NCI-H510A (cell line): ENCODE measurements at regions not wholly inside any gene's neighbourhood (a gene's known extent, or its start where the extent isn't known, plus 50 kb on each side); places are given as distances from the start of the nearest gene placed in this dataset.

Source experiments
- DNase-seq: peaks from one replicate; lab custom pipeline; 2025; lab: John Stamatoyannopoulos, UW

GRCh38 chr5:14090755-14091154 lies 52.4 kb upstream of the TRIO start:
- DNase-seq: no peak

GRCh38 chr5:14090290-14090689 lies 52.9 kb upstream of the TRIO start:
- DNase-seq: no peak

GRCh38 chr5:14089198-14089597 lies 53.9 kb upstream of the TRIO start:
- DNase-seq: no peak

GRCh38 chr5:14086261-14086660 lies 56.9 kb upstream of the TRIO start:
- no peak for DNase-seq

GRCh38 chr5:14082973-14083372 lies 60.2 kb upstream of the TRIO start:
- DNase-seq: peak; percentile 31

GRCh38 chr5:14082523-14082922 lies 60.6 kb upstream of the TRIO start:
- no peak for DNase-seq

GRCh38 chr5:14081791-14082190 lies 61.4 kb upstream of the TRIO start:
- DNase-seq: no peak

- DNase-seq: no peak
Observed at GRCh38 chr5:14078716-14079115, 64.4 kb upstream of the TRIO start.

GRCh38 chr5:14077501-14077900 lies 65.6 kb upstream of the TRIO start:
- no peak for DNase-seq

GRCh38 chr5:14076561-14076960 lies 66.6 kb upstream of the TRIO start:
- DNase-seq: no peak

- no peak for DNase-seq
Observed at GRCh38 chr5:14075937-14076336, 67.2 kb upstream of the TRIO start.

- DNase-seq: no peak
Observed at GRCh38 chr5:14071433-14071832, 71.7 kb upstream of the TRIO start.

GRCh38 chr5:14069021-14069420 lies 74.1 kb upstream of the TRIO start:
- no peak for DNase-seq

GRCh38 chr5:14068136-14068535 lies 75.0 kb upstream of the TRIO start:
- DNase-seq: no peak

- no peak for DNase-seq
Observed at GRCh38 chr5:14066326-14066725, 76.8 kb upstream of the TRIO start.

GRCh38 chr5:14064841-14065240 lies 78.3 kb upstream of the TRIO start:
- DNase-seq: no peak

GRCh38 chr5:14063691-14064090 lies 79.5 kb upstream of the TRIO start:
- no peak for DNase-seq

GRCh38 chr5:14063138-14063537 lies 80.0 kb upstream of the TRIO start:
- no peak for DNase-seq

- DNase-seq: no peak
Observed at GRCh38 chr5:14062178-14062577, 81.0 kb upstream of the TRIO start.

GRCh38 chr5:14061106-14061505 lies 82.0 kb upstream of the TRIO start:
- DNase-seq: no peak

- DNase-seq: no peak
Observed at GRCh38 chr5:14060218-14060617, 82.9 kb upstream of the TRIO start.

- no peak for DNase-seq
Observed at GRCh38 chr5:14059810-14060209, 83.3 kb upstream of the TRIO start.

- no peak for DNase-seq
Observed at GRCh38 chr5:14057289-14057688, 85.9 kb upstream of the TRIO start.

- no peak for DNase-seq
Observed at GRCh38 chr5:14056039-14056438, 87.1 kb upstream of the TRIO start.
